Endothelial cell of umbilical vein (primary cell): ENCODE measurements at regions not wholly inside any gene's neighbourhood (a gene's known extent, or its start where the extent isn't known, plus 50 kb on each side); places are given as distances from the start of the nearest gene placed in this dataset.

ENCODE experiments used
- BruUV-seq: library from RNA; stranded (reverse); fragments of 400-500 nt; replicated peaks from 2 replicates; lab custom pipeline; 2021; lab: Mats Ljungman, UMichigan
- CTCF ChIA-PET: fragments of 300-600, 350-600 bp; sonication (Branson Sonifier 250); formaldehyde crosslinking; loops from one replicate; lab custom pipeline; 2021; ENCODE audit warnings: antibody characterized with exemption, inconsistent platforms; lab: Charles Lee
- POLR2A ChIA-PET: fragments of 300-600, 350-600 bp; sonication (Branson Sonifier 250); formaldehyde crosslinking; loops from one replicate; lab custom pipeline; 2021; ENCODE audit warnings: antibody characterized with exemption, inconsistent platforms; lab: Charles Lee
- DNase-seq: peaks from one replicate; pipeline ENCODE4 v3.0.0-alpha.2; 2011; ENCODE audit warnings: low read depth, low spot score
- FAIRE-seq: peaks from 2 replicates; lab custom pipeline; 2011; peaks lifted over from hg19 to GRCh38; lab: Jason Lieb, UNC
- H2AFZ ChIP-seq: 2 replicates; pipeline ENCODE4 v1.6.0; 2012; ENCODE audit warnings: low read depth, low read length, control low read depth, inconsistent platforms
- H3K27ac ChIP-seq: 2 replicates; pipeline ENCODE4 v1.5.1; 2011; ENCODE audit warnings: low read depth, mild to moderate bottlenecking, control low read depth, low read length, moderate library complexity; ENCODE audit not compliant: insufficient read depth
- H3K27me3 ChIP-seq, 2 experiments: 2 replicates each; pipeline versions ENCODE4 v1.6.0 to v1.6.1; 2011; ENCODE audit warnings: low read length in 2 of 2, mixed read lengths in 1 of 2; ENCODE audit not compliant: control insufficient read depth in 2 of 2, insufficient read depth in 2 of 2
- H3K36me3 ChIP-seq, 2 experiments: 2 replicates in 1 of 2; 3 replicates in 1 of 2; pipeline ENCODE4 v1.5.1; 2011; ENCODE audit warnings: low read length in 2 of 2, mild to moderate bottlenecking in 1 of 2, moderate library complexity in 1 of 2; ENCODE audit not compliant: control insufficient read depth in 2 of 2, insufficient read depth in 2 of 2; ENCODE audit errors: extremely low read depth in 1 of 2
- H3K4me1 ChIP-seq: 3 replicates; pipeline ENCODE4 v1.5.1; 2011; ENCODE audit warnings: mild to moderate bottlenecking, low read length; ENCODE audit not compliant: control insufficient read depth, insufficient read depth; ENCODE audit errors: extremely low read depth
- H3K4me2 ChIP-seq: 2 replicates; pipeline ENCODE4 v1.6.1; 2011; ENCODE audit warnings: low read length, control low read depth, mixed read lengths; ENCODE audit not compliant: insufficient read depth
- H3K4me3 ChIP-seq, 3 experiments: fragments of 200-600 bp in 1 of 3; sonication (generic), shearing (Covaris generic) in 1 of 3; replicated peaks in 1 of 3; 2 replicates each; pipeline ENCODE4 v1.5.1; 2011 to 2016; ENCODE audit warnings: control low read depth in 3 of 3, low read length in 3 of 3, mild to moderate bottlenecking in 2 of 3, inconsistent platforms in 1 of 3, low read depth in 1 of 3, moderate library complexity in 1 of 3; ENCODE audit not compliant: insufficient read depth in 1 of 3
- H3K79me2 ChIP-seq: 2 replicates; pipeline ENCODE4 v1.6.0; 2012; ENCODE audit warnings: low read length, inconsistent platforms; ENCODE audit not compliant: control insufficient read depth, insufficient read depth
- H3K9ac ChIP-seq: replicated peaks from 2 replicates; pipeline ENCODE3; 2011; ENCODE audit warnings: low read length, control low read depth; ENCODE audit not compliant: insufficient read depth; ENCODE audit errors: extremely low read depth
- H3K9me1 ChIP-seq: replicated peaks from 3 replicates; pipeline ENCODE4 v1.6.0; 2011; ENCODE audit warnings: mild to moderate bottlenecking, low read length; ENCODE audit not compliant: control insufficient read depth, insufficient read depth; ENCODE audit errors: extremely low read depth
- H3K9me3 ChIP-seq: replicated peaks from 2 replicates; pipeline ENCODE4 v1.5.1; 2012; ENCODE audit warnings: low read length, inconsistent platforms; ENCODE audit not compliant: control insufficient read depth, insufficient read depth
- H4K20me1 ChIP-seq: replicated peaks from 2 replicates; pipeline ENCODE3; 2011; ENCODE audit warnings: mild to moderate bottlenecking, low read length; ENCODE audit not compliant: control insufficient read depth, insufficient read depth; ENCODE audit errors: extremely low read depth
- GATA2 ChIP-seq: IDR thresholded peaks from 2 replicates; pipeline ENCODE4 v1.7.0; 2011; ENCODE audit warnings: low read depth, mild to moderate bottlenecking, moderate library complexity, mixed read lengths, low read length; ENCODE audit not compliant: insufficient read length, insufficient read depth
- JUN ChIP-seq: IDR thresholded peaks from 2 replicates; pipeline ENCODE4 v1.6.1; 2011; ENCODE audit warnings: borderline replicate concordance, low read depth; ENCODE audit not compliant: insufficient read length, insufficient read depth
- MAX ChIP-seq: IDR thresholded peaks from 2 replicates; pipeline ENCODE4 v1.6.1; 2011; ENCODE audit not compliant: insufficient read depth, insufficient read length
- MYC ChIP-seq: IDR thresholded peaks from one replicate; pipeline ENCODE4 v1.6.1; 2011; ENCODE audit warnings: mild to moderate bottlenecking, low read depth, low read length
- POLR2A ChIP-seq: IDR thresholded peaks from 2 replicates; pipeline ENCODE4 v1.6.1; 2012; ENCODE audit warnings: low read depth, mild to moderate bottlenecking, control low read depth, low read length
- POLR2AphosphoS5 ChIP-seq: IDR thresholded peaks from 2 replicates; pipeline ENCODE4 v1.6.1; 2012; ENCODE audit warnings: low read depth, mild to moderate bottlenecking, control low read depth, low read length, moderate library complexity; ENCODE audit not compliant: insufficient read depth
- dilution Hi-C: fragments of 300-500 bp; cut with MboI; formaldehyde crosslinking; loops from one replicate; pipeline ENCODE4 v1.15.0; 2019; ENCODE audit warnings: low sequenced_read_pairs; ENCODE audit not compliant: extremely low pct_ligation_motif_present
- intact Hi-C: fragments of 100-400 bp; cut with micrococcal nuclease; formaldehyde crosslinking; loops from one replicate; pipeline ENCODE4 v1.10.0; 2022

DNA sequence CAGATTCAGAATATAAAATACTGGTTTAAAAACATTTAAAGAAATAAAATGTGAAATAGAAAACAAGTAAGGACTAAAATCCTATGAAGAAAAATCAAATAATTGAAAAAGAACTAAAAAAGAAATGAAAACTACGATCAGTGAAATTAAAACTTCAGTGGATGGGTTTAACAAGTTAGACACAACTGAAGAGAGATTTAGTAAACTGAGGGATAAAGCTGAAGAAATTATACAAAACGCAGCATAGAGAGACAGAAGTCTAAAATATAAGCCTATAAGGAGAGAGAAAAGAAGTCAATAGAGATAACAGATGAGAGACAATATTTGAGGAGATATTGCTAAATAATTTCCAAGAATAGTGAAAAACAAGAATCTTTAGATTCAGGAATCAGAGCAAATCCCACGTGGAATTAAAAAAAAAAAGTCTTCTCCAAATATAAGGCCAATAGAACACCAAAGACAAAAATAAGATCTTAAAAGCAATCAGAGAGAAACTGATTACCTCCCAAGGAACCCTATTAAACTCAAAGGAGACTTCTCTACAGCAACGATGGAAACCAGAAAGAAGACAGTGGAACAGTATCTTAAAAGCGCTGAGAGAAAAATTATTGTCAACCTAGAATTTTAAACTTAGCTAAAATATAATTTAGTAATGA is 59.6 kb upstream of the ABL1 start:
- Histone ChIP-seq H3K79me2 (peaks cover 29% of the 10 kb centered on the region), H3K4me1 (peaks cover 6% of the 10 kb centered on the region), H3K27me3 (no peaks in the 10 kb centered on the region), H3K27ac (no peak overlapping the region), H2AFZ (no peak overlapping the region), H3K9me1 (peaks cover 2% of the 10 kb centered on the region), H4K20me1 (no peaks in the 10 kb centered on the region), H3K4me3 (no peak overlapping the region), H3K9ac (no peak overlapping the region), H3K36me3 (no peaks in the 10 kb centered on the region), H3K4me2 (no peak overlapping the region), H3K9me3 (no peaks in the 10 kb centered on the region)
- DNase-seq (no peak), FAIRE-seq (no peak)
- intact Hi-C loops, result no loop called here
- ChIA-PET CTCF (interaction anchor here (1.4 to 7.6 kb wide), 5 partner anchors 43 to 89 kb away, joined by 3 to 78 read pairs (median 4); no protein-coding TSS in a partner anchor), POLR2A (no interaction called here)
- TF ChIP-seq JUN, result no peak
- no peak for TF ChIP-seq MAX
- no peak for TF ChIP-seq POLR2A
- no peak for TF ChIP-seq POLR2AphosphoS5
- no peak for TF ChIP-seq GATA2
- dilution Hi-C loops, result no loop called here
- BruUV-seq, result no TSS peak

DNA sequence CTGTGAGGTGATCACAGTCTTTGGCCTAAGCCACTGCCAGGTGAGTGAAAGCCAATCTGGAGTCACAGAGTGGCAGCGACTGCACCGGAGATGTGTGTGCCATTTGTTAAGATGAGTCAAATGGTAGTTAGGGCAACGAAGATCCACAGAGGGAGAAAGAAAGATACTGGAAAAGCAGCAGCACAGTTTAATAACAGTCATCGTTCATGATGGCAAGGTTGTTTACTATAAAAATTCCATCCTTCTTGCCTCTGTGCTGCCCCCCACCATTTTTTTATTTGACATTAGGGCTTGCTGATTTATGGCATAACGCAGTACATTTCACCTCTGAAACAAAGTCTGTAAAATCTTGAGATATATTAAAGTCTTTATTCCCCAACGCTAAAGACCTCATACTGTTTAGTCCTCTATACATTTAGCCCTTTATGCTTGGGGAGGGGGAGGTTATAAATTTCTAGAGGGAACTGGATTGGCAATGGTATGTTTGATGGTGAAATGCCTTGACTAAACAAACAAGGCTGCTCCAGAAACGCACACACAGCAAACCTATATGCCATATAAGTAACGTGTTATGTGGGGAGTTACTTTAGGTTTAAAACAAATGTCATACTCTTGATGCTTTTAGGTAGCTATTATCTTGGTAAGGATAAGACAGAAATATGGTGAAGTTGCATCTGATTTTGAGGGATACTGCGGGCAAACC is 55.8 kb upstream of the ABL1 start:
- H3K4me1 ChIP-seq, result peaks cover 10% of the 10 kb centered on the region
- FAIRE-seq (no peak), DNase-seq (no peak)
- H3K9me3 ChIP-seq, result no peaks in the 10 kb centered on the region
- TF ChIP-seq GATA2 (no peak), JUN (no peak), MYC (no peak), POLR2AphosphoS5 (no peak)
- CTCF ChIA-PET, result interaction anchor here (1.0 kb wide), 1 partner anchor 87 kb away, joined by 4 read pairs; no protein-coding TSS in a partner anchor
- H3K4me3 ChIP-seq, result no peak overlapping the region
- H3K79me2 ChIP-seq, result peaks cover 27% of the 10 kb centered on the region
- no peaks in the 10 kb centered on the region for H3K36me3 ChIP-seq
- dilution Hi-C loops (no loop called here), intact Hi-C loops (no loop called here)
- POLR2A ChIA-PET, result no interaction called here
- H3K4me2 ChIP-seq, result no peak overlapping the region
- no peaks in the 10 kb centered on the region for H4K20me1 ChIP-seq
- H3K27me3 ChIP-seq, result no peaks in the 10 kb centered on the region
- H3K9me1 ChIP-seq, result peaks cover 2% of the 10 kb centered on the region
- BruUV-seq, result no TSS peak
- H2AFZ ChIP-seq, result no peak overlapping the region
- no peak overlapping the region for H3K27ac ChIP-seq
- no peak overlapping the region for H3K9ac ChIP-seq
